Keratinocyte (primary cell): ENCODE measurements at regions not wholly inside any gene's neighbourhood (a gene's known extent, or its start where the extent isn't known, plus 50 kb on each side); places are given as distances from the start of the nearest gene placed in this dataset.

Source experiments
- DNase-seq: peaks from one replicate; pipeline ENCODE4 v3.0.0-alpha.2; 2011; ENCODE audit warnings: low read depth, missing footprints, low spot score
- FAIRE-seq: peaks from 2 replicates; lab custom pipeline; 2011; peaks lifted over from hg19 to GRCh38; lab: Jason Lieb, UNC
- H2AFZ ChIP-seq: 2 replicates; pipeline ENCODE4 v1.6.0; 2012; ENCODE audit warnings: low read length, control low read depth, inconsistent platforms; ENCODE audit not compliant: control insufficient read depth
- H3K27ac ChIP-seq: 2 replicates; pipeline ENCODE4 v1.5.1; 2011; ENCODE audit warnings: low read length; ENCODE audit not compliant: control insufficient read depth, insufficient read depth
- H3K27me3 ChIP-seq: 3 replicates; pipeline ENCODE4 v1.6.0; 2011; ENCODE audit warnings: low read length; ENCODE audit not compliant: control insufficient read depth, insufficient read depth; ENCODE audit errors: extremely low read depth
- H3K36me3 ChIP-seq, 2 experiments: 2 replicates in 1 of 2; 3 replicates in 1 of 2; pipeline ENCODE4 v1.5.1; 2011; ENCODE audit warnings: low read length in 2 of 2, mild to moderate bottlenecking in 1 of 2; ENCODE audit not compliant: control insufficient read depth in 2 of 2, insufficient read depth in 2 of 2; ENCODE audit errors: extremely low read depth in 1 of 2
- H3K4me1 ChIP-seq: 3 replicates; pipeline ENCODE4 v1.5.1; 2011; ENCODE audit warnings: low read length; ENCODE audit not compliant: control insufficient read depth, insufficient read depth; ENCODE audit errors: extremely low read depth
- H3K4me2 ChIP-seq: 3 replicates; pipeline ENCODE4 v1.6.0; 2011; ENCODE audit warnings: low read depth, low read length; ENCODE audit not compliant: control insufficient read depth, insufficient read depth; ENCODE audit errors: extremely low read depth
- H3K4me3 ChIP-seq, 3 experiments: fragments of 200-600 bp in 1 of 3; sonication (generic) in 1 of 3; 2 replicates in 2 of 3; 3 replicates in 1 of 3; pipeline ENCODE4 v1.5.1; 2011 to 2016; ENCODE audit warnings: low read length in 3 of 3, mild to moderate bottlenecking in 3 of 3, control low read depth in 2 of 3, inconsistent platforms in 1 of 3, low read depth in 1 of 3, mixed read lengths in 1 of 3, mixed run types in 1 of 3, moderate library complexity in 1 of 3; ENCODE audit not compliant: control insufficient read depth in 2 of 3, insufficient read depth in 2 of 3; ENCODE audit errors: extremely low read depth in 1 of 3
- H3K79me2 ChIP-seq: 2 replicates; pipeline ENCODE4 v1.6.0; 2012; ENCODE audit warnings: low read length; ENCODE audit not compliant: control insufficient read depth, insufficient read depth
- H3K9ac ChIP-seq: 3 replicates; pipeline ENCODE4 v1.6.0; 2011; ENCODE audit warnings: low read length; ENCODE audit not compliant: control insufficient read depth, insufficient read depth; ENCODE audit errors: extremely low read depth
- H3K9me1 ChIP-seq: 3 replicates; pipeline ENCODE4 v1.6.0; 2011; ENCODE audit warnings: low read length; ENCODE audit not compliant: control insufficient read depth, insufficient read depth; ENCODE audit errors: extremely low read depth
- H3K9me3 ChIP-seq: 2 replicates; pipeline ENCODE4 v1.5.1; 2012; ENCODE audit warnings: low read depth, low read length; ENCODE audit not compliant: control insufficient read depth
- H4K20me1 ChIP-seq: 3 replicates; pipeline ENCODE4 v1.6.0; 2011; ENCODE audit warnings: low read length; ENCODE audit not compliant: control insufficient read depth, insufficient read depth; ENCODE audit errors: extremely low read depth
- CTCF ChIP-seq, 3 experiments: IDR thresholded peaks in 1 of 3; conservative IDR thresholded peaks in 1 of 3; optimal IDR thresholded peaks in 1 of 3; 2 replicates in 2 of 3; 3 replicates in 1 of 3; pipeline versions ENCODE3 to v1.5.1; 2011; ENCODE audit warnings: low read length in 3 of 3, mild to moderate bottlenecking in 3 of 3, moderate library complexity in 2 of 3, control low read depth in 1 of 3, inconsistent platforms in 1 of 3; ENCODE audit not compliant: insufficient read depth in 2 of 3; ENCODE audit errors: extremely low read depth in 1 of 3
- EZH2 ChIP-seq: IDR thresholded peaks from one replicate; pipeline ENCODE4 v1.6.1; 2012; ENCODE audit warnings: inconsistent platforms, mild to moderate bottlenecking, low read length, moderate library complexity
- dilution Hi-C: fragments of 300-500 bp; cut with MboI; formaldehyde crosslinking; loops from one replicate; pipeline ENCODE4 v1.7.0; 2020; ENCODE audit warnings: low sequenced_read_pairs; ENCODE audit not compliant: extremely low pct_ligation_motif_present

GRCh38 chr2:154941379-154941778 is 242.9 kb downstream of the KCNJ3 start:
- H3K79me2 ChIP-seq = no peaks in the 10 kb centered on the region
- no peaks in the 10 kb centered on the region for H3K4me1 ChIP-seq
- no peaks in the 10 kb centered on the region for H4K20me1 ChIP-seq
- H3K4me2 ChIP-seq = no peak overlapping the region
- H3K4me3 ChIP-seq = no peak overlapping the region
- H3K9ac ChIP-seq = no peak overlapping the region
- no peaks in the 10 kb centered on the region for H3K9me1 ChIP-seq
- H3K36me3 ChIP-seq = no peaks in the 10 kb centered on the region
- FAIRE-seq (no peak), DNase-seq (no peak)
- H3K27ac ChIP-seq = no peak overlapping the region
- no peak for TF ChIP-seq EZH2
- no peak for TF ChIP-seq CTCF (optimal IDR thresholded peaks at IDR 0.05 in 1 of 3, IDR thresholded peaks at IDR 0.05 in 1 of 3, conservative IDR thresholded peaks at IDR 0.05 in 1 of 3; ENCODE audit: extremely low read depth in 1 of 3, insufficient read depth in 2 of 3, low read length in 3 of 3)
- H3K9me3 ChIP-seq = no peaks in the 10 kb centered on the region
- H2AFZ ChIP-seq = no peak overlapping the region
- H3K27me3 ChIP-seq = no peaks in the 10 kb centered on the region
- dilution Hi-C loops = no loop called here

- H3K9me3 ChIP-seq = no peaks in the 10 kb centered on the region
- no peaks in the 10 kb centered on the region for H4K20me1 ChIP-seq
- H3K9ac ChIP-seq = no peak overlapping the region
- H3K27me3 ChIP-seq = no peaks in the 10 kb centered on the region
- H3K36me3 ChIP-seq = no peaks in the 10 kb centered on the region
- no peak overlapping the region for H3K27ac ChIP-seq
- no peak overlapping the region for H2AFZ ChIP-seq
- FAIRE-seq = no peak
- no peak for TF ChIP-seq EZH2
- TF ChIP-seq CTCF (optimal IDR thresholded peaks at IDR 0.05 in 1 of 3, IDR thresholded peaks at IDR 0.05 in 1 of 3, conservative IDR thresholded peaks at IDR 0.05 in 1 of 3; ENCODE audit: extremely low read depth in 1 of 3, insufficient read depth in 2 of 3, low read length in 3 of 3) = no peak
- H3K79me2 ChIP-seq = no peaks in the 10 kb centered on the region
- no peaks in the 10 kb centered on the region for H3K9me1 ChIP-seq
- no peak for DNase-seq
- H3K4me3 ChIP-seq = no peak overlapping the region
- H3K4me1 ChIP-seq = no peaks in the 10 kb centered on the region
- no peak overlapping the region for H3K4me2 ChIP-seq
- dilution Hi-C loops = no loop called here
Measured at GRCh38 chr2:154934213-154934612, 235.7 kb downstream of the KCNJ3 start.
